ENCODE measurements at regions not wholly inside any gene's neighbourhood (a gene's known extent, or its start where the extent isn't known, plus 50 kb on each side); places are given as distances from the start of the nearest gene placed in this dataset.

GRCh38 chr11:45717526-45717925 is 52.1 kb upstream of the CHST1 start:
- Histone ChIP-seq H3K4me1 (ENCODE audit: insufficient read depth, low read length, poor library complexity, severe bottlenecking) (no peaks in the 10 kb centered on the region), H3K4me3 (ENCODE audit: low read depth, low read length, poor library complexity, severe bottlenecking) (no peak overlapping the region), H3K79me2 (ENCODE audit: insufficient read depth, low read depth, low read length) (no peaks in the 10 kb centered on the region), H3K36me3 (ENCODE audit: insufficient read depth, low read length) (no peaks in the 10 kb centered on the region), H3K4me2 (ENCODE audit: low read length) (no peak overlapping the region), H3K9me2 (ENCODE audit: insufficient read depth, low read length) (no peaks in the 10 kb centered on the region), H3K9me3 (ENCODE audit: low read length) (no peaks in the 10 kb centered on the region), H2AFZ (ENCODE audit: low read length) (no peak overlapping the region), H4K20me1 (ENCODE audit: insufficient read depth, low read length) (no peaks in the 10 kb centered on the region), H3K27ac (ENCODE audit: low read depth, low read length, poor library complexity, severe bottlenecking) (no peak overlapping the region)
- CTCF ChIA-PET (ENCODE audit: unreplicated experiment), result no interaction called here
- POLR2A ChIA-PET, result no interaction called here
- TF ChIP-seq EZH2phosphoT487 (IDR thresholded peaks at IDR 0.05; ENCODE audit: borderline replicate concordance, low read depth, low read length), result no peak
- TF ChIP-seq, protein P1, sequence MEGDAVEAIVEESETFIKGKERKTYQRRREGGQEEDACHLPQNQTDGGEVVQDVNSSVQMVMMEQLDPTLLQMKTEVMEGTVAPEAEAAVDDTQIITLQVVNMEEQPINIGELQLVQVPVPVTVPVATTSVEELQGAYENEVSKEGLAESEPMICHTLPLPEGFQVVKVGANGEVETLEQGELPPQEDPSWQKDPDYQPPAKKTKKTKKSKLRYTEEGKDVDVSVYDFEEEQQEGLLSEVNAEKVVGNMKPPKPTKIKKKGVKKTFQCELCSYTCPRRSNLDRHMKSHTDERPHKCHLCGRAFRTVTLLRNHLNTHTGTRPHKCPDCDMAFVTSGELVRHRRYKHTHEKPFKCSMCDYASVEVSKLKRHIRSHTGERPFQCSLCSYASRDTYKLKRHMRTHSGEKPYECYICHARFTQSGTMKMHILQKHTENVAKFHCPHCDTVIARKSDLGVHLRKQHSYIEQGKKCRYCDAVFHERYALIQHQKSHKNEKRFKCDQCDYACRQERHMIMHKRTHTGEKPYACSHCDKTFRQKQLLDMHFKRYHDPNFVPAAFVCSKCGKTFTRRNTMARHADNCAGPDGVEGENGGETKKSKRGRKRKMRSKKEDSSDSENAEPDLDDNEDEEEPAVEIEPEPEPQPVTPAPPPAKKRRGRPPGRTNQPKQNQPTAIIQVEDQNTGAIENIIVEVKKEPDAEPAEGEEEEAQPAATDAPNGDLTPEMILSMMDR (conservative IDR thresholded peaks at IDR 0.05; ENCODE audit: low read length), result no peak
- no TSS peak for BruUV-seq (replicated peaks)
- intact Hi-C loops (cut with micrococcal nuclease; ENCODE audit: unreplicated experiment), result no loop called here
- DNase-seq (ENCODE audit: low spot score), result no peak

- H4K20me1 ChIP-seq (ENCODE audit: insufficient read depth, low read length), result no peaks in the 10 kb centered on the region
- no peaks in the 10 kb centered on the region for H3K9me3 ChIP-seq (ENCODE audit: low read length)
- no peak overlapping the region for H3K27ac ChIP-seq (ENCODE audit: low read depth, low read length, poor library complexity, severe bottlenecking)
- intact Hi-C loops (cut with micrococcal nuclease; ENCODE audit: unreplicated experiment), result no loop called here
- no peaks in the 10 kb centered on the region for H3K36me3 ChIP-seq (ENCODE audit: insufficient read depth, low read length)
- H3K4me2 ChIP-seq (ENCODE audit: low read length), result no peak overlapping the region
- POLR2A ChIA-PET, result no interaction called here
- no peaks in the 10 kb centered on the region for H3K79me2 ChIP-seq (ENCODE audit: insufficient read depth, low read depth, low read length)
- BruUV-seq (replicated peaks), result no TSS peak
- TF ChIP-seq EZH2phosphoT487 (IDR thresholded peaks at IDR 0.05; ENCODE audit: borderline replicate concordance, low read depth, low read length), result no peak
- TF ChIP-seq, protein P1 (conservative IDR thresholded peaks at IDR 0.05; ENCODE audit: low read length), result no peak
- CTCF ChIA-PET (ENCODE audit: unreplicated experiment), result no interaction called here
- H3K4me3 ChIP-seq (ENCODE audit: low read depth, low read length, poor library complexity, severe bottlenecking), result no peak overlapping the region
- DNase-seq (ENCODE audit: low spot score), result no peak
- no peak overlapping the region for H2AFZ ChIP-seq (ENCODE audit: low read length)
- H3K9me2 ChIP-seq (ENCODE audit: insufficient read depth, low read length), result no peaks in the 10 kb centered on the region
- no peaks in the 10 kb centered on the region for H3K4me1 ChIP-seq (ENCODE audit: insufficient read depth, low read length, poor library complexity, severe bottlenecking)
Measured at GRCh38 chr11:45715418-45715817, 50.0 kb upstream of the CHST1 start.
